GM19463 (cell line): ENCODE measurements at regions not wholly inside any gene's neighbourhood (a gene's known extent, or its start where the extent isn't known, plus 50 kb on each side); places are given as distances from the start of the nearest gene placed in this dataset.

Experiments
- ATAC-seq: cut with Tn5 transposase; IDR thresholded peaks from one replicate; pipeline ENCODE4 v1.9.1; 2021; ENCODE audit warnings: mild to moderate bottlenecking, moderate library complexity; ENCODE audit not compliant: unreplicated experiment

DNA sequence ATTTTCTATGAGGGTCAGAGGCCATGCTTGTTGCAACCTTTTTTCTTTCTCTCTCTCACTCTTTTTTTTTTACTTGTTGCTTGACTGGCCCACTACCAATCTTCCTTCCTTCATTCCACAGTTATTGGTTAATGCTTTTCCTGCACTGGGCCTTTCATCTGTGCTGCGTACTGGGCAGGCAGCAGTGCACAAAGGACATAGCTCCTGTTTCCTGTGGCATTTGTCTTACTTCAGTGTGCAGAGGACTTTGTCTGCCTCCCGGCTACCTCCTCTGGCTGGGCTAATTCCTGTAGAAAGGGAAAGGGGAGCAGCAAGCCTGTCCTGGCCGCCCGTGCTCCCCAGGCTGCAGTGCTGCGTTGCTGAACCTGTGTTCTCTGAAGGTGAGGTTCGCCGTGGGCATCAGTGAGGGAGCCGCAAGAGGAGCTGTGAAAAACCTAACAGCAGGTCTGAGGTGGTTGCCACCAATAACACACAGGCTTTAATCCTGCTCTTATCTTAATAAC, 93.7 kb upstream of the RGMA start:
- no peak for ATAC-seq

- ATAC-seq: no peak
These were observed 91.6 kb upstream of the RGMA start for GRCh38 chr15:93180656-93181055.

GRCh38 chr15:93180128-93180527, 91.1 kb upstream of the RGMA start:
- ATAC-seq: no peak

DNA sequence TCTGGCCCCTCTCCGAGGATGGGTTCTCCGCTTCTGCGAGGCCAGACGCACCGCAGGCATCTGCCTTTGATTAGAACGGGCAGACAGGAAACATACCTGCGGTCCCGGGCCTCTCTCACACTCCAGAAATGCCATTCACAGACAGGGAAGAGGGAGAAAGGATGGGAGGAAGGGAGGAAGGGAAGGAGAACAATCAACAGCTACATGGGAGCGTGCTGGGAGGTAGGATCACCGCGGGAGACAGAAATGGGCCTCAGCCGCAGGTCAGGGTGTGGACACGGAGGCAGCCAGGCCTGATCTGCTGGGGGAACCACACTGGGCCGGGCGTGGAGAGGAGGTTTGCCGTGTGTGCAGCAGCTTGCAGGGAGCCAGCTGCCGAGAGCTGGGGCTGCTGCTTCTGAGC, 90.7 kb upstream of the RGMA start:
- no peak for ATAC-seq

- ATAC-seq: no peak
These were observed 90.1 kb upstream of the RGMA start for GRCh38 chr15:93179072-93179471.

GRCh38 chr15:93178371-93178770, 89.4 kb upstream of the RGMA start:
- ATAC-seq: no peak

DNA sequence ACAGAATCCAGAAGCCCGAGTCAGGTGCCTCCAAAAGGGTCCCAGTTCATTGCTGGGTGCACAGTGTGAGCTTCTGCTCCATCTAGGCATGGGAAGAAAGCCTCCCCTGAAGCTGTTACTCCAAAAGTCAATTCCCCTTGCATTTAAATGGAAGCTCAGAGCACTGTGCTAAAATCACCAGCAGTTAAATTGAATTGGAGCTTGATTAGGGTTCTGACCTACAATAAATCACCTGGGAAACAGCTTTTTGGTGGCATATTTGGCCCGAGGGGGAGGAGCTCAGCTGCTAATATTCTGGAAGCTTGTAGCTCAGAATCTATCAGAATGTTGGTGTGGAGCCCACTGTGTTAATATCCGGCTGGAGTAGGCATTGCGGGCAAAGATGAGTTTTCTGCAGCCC, 87.1 kb upstream of the RGMA start:
- ATAC-seq: no peak

DNA sequence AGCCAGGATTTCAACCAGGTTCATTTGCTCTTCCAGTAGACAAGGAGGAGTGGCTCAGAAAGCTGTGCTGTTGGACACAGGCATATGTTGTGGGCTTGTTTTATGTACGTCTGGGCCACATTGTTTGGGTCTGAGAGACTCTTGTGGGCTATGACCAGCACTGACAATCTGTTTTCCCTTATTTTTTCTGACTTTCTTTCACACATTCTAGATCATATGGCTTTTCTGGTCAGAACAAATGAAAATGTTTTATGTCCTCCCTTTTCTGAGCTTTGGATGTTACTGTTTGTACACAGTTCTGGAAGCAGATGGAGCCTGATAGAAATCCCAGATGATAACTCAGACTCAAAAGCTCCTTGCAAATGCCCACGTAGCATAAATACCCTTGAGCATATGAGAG, 85.8 kb upstream of the RGMA start:
- ATAC-seq: no peak

GRCh38 chr15:93173369-93173768, 84.4 kb upstream of the RGMA start:
- peak; percentile 44 for ATAC-seq

- ATAC-seq: no peak
These were observed 82.5 kb upstream of the RGMA start for GRCh38 chr15:93171476-93171875.

DNA sequence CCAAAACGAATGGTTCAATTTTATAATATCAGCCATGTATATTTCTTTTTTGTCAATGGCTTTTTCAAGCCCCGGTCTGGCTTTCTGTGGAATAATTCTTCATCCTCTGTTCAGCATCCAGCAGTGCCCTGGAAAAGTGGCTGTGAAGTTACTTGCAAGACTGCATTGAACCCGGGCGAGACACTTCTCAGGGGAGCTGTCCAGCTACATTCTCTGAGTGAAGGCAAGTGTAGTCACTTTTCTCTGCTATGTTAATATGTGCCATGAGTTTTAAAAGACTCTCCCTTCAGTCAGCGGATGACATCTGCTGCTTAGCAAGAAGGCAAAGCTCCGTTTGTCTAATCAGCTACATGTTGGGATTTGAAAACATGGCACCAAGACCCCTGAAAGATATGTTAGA, 81.3 kb upstream of the RGMA start:
- ATAC-seq: no peak

GRCh38 chr15:93168910-93169309, 79.9 kb upstream of the RGMA start:
- ATAC-seq: no peak

GRCh38 chr15:93167291-93167690, 78.3 kb upstream of the RGMA start:
- ATAC-seq: no peak

- no peak for ATAC-seq
These were observed 77.7 kb upstream of the RGMA start for GRCh38 chr15:93166675-93167074.

GRCh38 chr15:93165734-93166470, 76.9 kb upstream of the RGMA start:
- ATAC-seq: no peak

GRCh38 chr15:93164409-93164808, 75.4 kb upstream of the RGMA start:
- ATAC-seq: no peak

GRCh38 chr15:93162560-93162959, 73.5 kb upstream of the RGMA start:
- no peak for ATAC-seq

- ATAC-seq: no peak
These were observed 70.9 kb upstream of the RGMA start for GRCh38 chr15:93159930-93160329.

GRCh38 chr15:93158097-93158900, 69.3 kb upstream of the RGMA start:
- ATAC-seq: no peak

- no peak for ATAC-seq
These were observed 65.7 kb upstream of the RGMA start for GRCh38 chr15:93154666-93155065.

GRCh38 chr15:93152951-93153350, 63.9 kb upstream of the RGMA start:
- ATAC-seq: no peak

- no peak for ATAC-seq
These were observed 63.3 kb upstream of the RGMA start for GRCh38 chr15:93152360-93152759.
